Effector CD4-positive, alpha-beta T cell (primary cell): ENCODE measurements at regions not wholly inside any gene's neighbourhood (a gene's known extent, or its start where the extent isn't known, plus 50 kb on each side); places are given as distances from the start of the nearest gene placed in this dataset.

Experiments used
- DNase-seq: peaks from one replicate; pipeline ENCODE4 v3.0.0-alpha.2; 2020

GRCh38 chr9:91141407-91141965 lies 220.2 kb downstream of the AUH start:
- DNase-seq, result no peak

- no peak for DNase-seq
These were observed 218.6 kb downstream of the AUH start for GRCh38 chr9:91143162-91143561.

- no peak for DNase-seq
These were observed 218.1 kb downstream of the AUH start for GRCh38 chr9:91143642-91144041.

GRCh38 chr9:91144769-91145168 lies 216.9 kb downstream of the AUH start:
- DNase-seq, result no peak

- DNase-seq, result no peak
These were observed 216.2 kb downstream of the AUH start for GRCh38 chr9:91145496-91145895.

GRCh38 chr9:91146391-91147019 lies 215.2 kb downstream of the AUH start:
- no peak for DNase-seq

GRCh38 chr9:91147079-91147708 lies 214.5 kb downstream of the AUH start:
- DNase-seq, result no peak

GRCh38 chr9:91148306-91148705 lies 213.4 kb downstream of the AUH start:
- DNase-seq, result no peak

GRCh38 chr9:91150273-91150997 lies 211.3 kb downstream of the AUH start:
- DNase-seq, result no peak

GRCh38 chr9:91150998-91151717 lies 210.6 kb downstream of the AUH start:
- no peak for DNase-seq

- no peak for DNase-seq
These were observed 210.0 kb downstream of the AUH start for GRCh38 chr9:91151718-91152095.

GRCh38 chr9:91154686-91155085 lies 207.0 kb downstream of the AUH start:
- DNase-seq, result no peak

- no peak for DNase-seq
These were observed 206.5 kb downstream of the AUH start for GRCh38 chr9:91155181-91155580.

- DNase-seq, result no peak
These were observed 205.9 kb downstream of the AUH start for GRCh38 chr9:91155746-91156376.

GRCh38 chr9:91156451-91157234 lies 205.1 kb downstream of the AUH start:
- no peak for DNase-seq

GRCh38 chr9:91157883-91158282 lies 203.8 kb downstream of the AUH start:
- DNase-seq, result no peak

- no peak for DNase-seq
These were observed 203.4 kb downstream of the AUH start for GRCh38 chr9:91158286-91158685.

- no peak for DNase-seq
These were observed 202.8 kb downstream of the AUH start for GRCh38 chr9:91158946-91159345.

- DNase-seq, result no peak
These were observed 202.0 kb downstream of the AUH start for GRCh38 chr9:91159664-91160121.

- DNase-seq, result no peak
These were observed 201.5 kb downstream of the AUH start for GRCh38 chr9:91160181-91160580.

- DNase-seq, result no peak
These were observed 200.9 kb downstream of the AUH start for GRCh38 chr9:91160599-91161464.
